IMR-90 (cell line): ENCODE measurements at regions not wholly inside any gene's neighbourhood (a gene's known extent, or its start where the extent isn't known, plus 50 kb on each side); places are given as distances from the start of the nearest gene placed in this dataset.

Experiments used
- ATAC-seq: fragments of 200-7000 bp; cut with Tn5 transposase; 2 replicates; pipeline ENCODE4 v1.9.1; 2020; ENCODE audit warnings: low read depth, mild to moderate bottlenecking, moderate library complexity
- BruUV-seq: library from RNA; stranded (reverse); fragments of 400-500 nt; replicated peaks from 2 replicates; lab custom pipeline; 2021; lab: Mats Ljungman, UMichigan
- CTCF ChIA-PET: fragments of 300-600 bp; formaldehyde crosslinking; extraction: SDS; loops from one replicate; lab custom pipeline; 2021; ENCODE audit warnings: antibody characterized with exemption; lab: Yijun Ruan, JAX
- POLR2A ChIA-PET: fragments of 300-600 bp; sonication (Branson Sonifier 250); formaldehyde crosslinking; loops from one replicate; lab custom pipeline; 2022; ENCODE audit warnings: antibody characterized with exemption; ENCODE audit not compliant: unreplicated experiment; lab: Charles Lee
- DNase-seq: peaks from one replicate; pipeline ENCODE4 v3.0.0; 2013
- H2AFZ ChIP-seq: replicated peaks from 2 replicates; pipeline ENCODE3; 2013; ENCODE audit warnings: low read length, mild to moderate bottlenecking; ENCODE audit not compliant: poor library complexity
- H2AK5ac ChIP-seq: 2 replicates; pipeline ENCODE4 v1.6.1; 2013; ENCODE audit warnings: low read depth, low read length, inconsistent platforms
- H2AK9ac ChIP-seq: replicated peaks from 2 replicates; pipeline ENCODE3; 2013; ENCODE audit warnings: mild to moderate bottlenecking, low read depth, low read length, moderate library complexity; ENCODE audit not compliant: poor library complexity
- H2BK120ac ChIP-seq: 2 replicates; pipeline ENCODE4 v1.6.1; 2013; ENCODE audit warnings: low read depth, low read length, inconsistent platforms
- H2BK15ac ChIP-seq: 3 replicates; pipeline ENCODE4 v1.6.1; 2013; ENCODE audit warnings: low read depth, low read length, inconsistent platforms
- H2BK20ac ChIP-seq: 2 replicates; pipeline ENCODE4 v1.6.1; 2013; ENCODE audit warnings: low read depth, mild to moderate bottlenecking, inconsistent platforms, low read length, moderate library complexity
- H2BK5ac ChIP-seq: 2 replicates; pipeline ENCODE4 v1.6.1; 2013; ENCODE audit warnings: mild to moderate bottlenecking, low read depth, low read length, inconsistent platforms; ENCODE audit not compliant: poor library complexity, severe bottlenecking
- H3K14ac ChIP-seq: replicated peaks from 2 replicates; pipeline ENCODE4 v1.6.1; 2013; ENCODE audit warnings: low read depth, low read length, inconsistent platforms
- H3K18ac ChIP-seq: 2 replicates; pipeline ENCODE4 v1.6.1; 2013; ENCODE audit warnings: low read depth, low read length, control low read depth
- H3K23ac ChIP-seq: 2 replicates; pipeline ENCODE4 v1.6.1; 2013; ENCODE audit warnings: low read depth, low read length, inconsistent platforms
- H3K27ac ChIP-seq: 2 replicates; pipeline ENCODE4 v1.5.1; 2013; ENCODE audit warnings: mild to moderate bottlenecking, control low read depth, low read length; ENCODE audit not compliant: insufficient read depth
- H3K27me3 ChIP-seq: 2 replicates; pipeline ENCODE4 v1.6.1; 2013; ENCODE audit warnings: low read length; ENCODE audit not compliant: control insufficient read depth, insufficient read depth
- H3K36me3 ChIP-seq: 2 replicates; pipeline ENCODE4 v1.6.1; 2013; ENCODE audit warnings: low read length, mixed read lengths; ENCODE audit not compliant: control insufficient read depth, insufficient read depth
- H3K4ac ChIP-seq: 2 replicates; pipeline ENCODE4 v1.6.1; 2013; ENCODE audit warnings: low read depth, low read length, inconsistent platforms
- H3K4me1 ChIP-seq: 2 replicates; pipeline ENCODE4 v1.6.1; 2013; ENCODE audit warnings: low read length, mixed read lengths; ENCODE audit not compliant: control insufficient read depth, insufficient read depth
- H3K4me2 ChIP-seq: 2 replicates; pipeline ENCODE4 v1.6.1; 2013; ENCODE audit warnings: low read depth, mild to moderate bottlenecking, control low read depth, low read length, moderate library complexity
- H3K4me3 ChIP-seq: 2 replicates; pipeline ENCODE4 v1.5.1; 2013; ENCODE audit warnings: low read depth, mild to moderate bottlenecking, control low read depth, low read length, moderate library complexity; ENCODE audit not compliant: insufficient read depth
- H3K56ac ChIP-seq: 2 replicates; pipeline ENCODE4 v1.6.1; 2013; ENCODE audit warnings: low read length, inconsistent platforms; ENCODE audit not compliant: insufficient read depth; ENCODE audit errors: extremely low read depth
- H3K79me1 ChIP-seq, 2 experiments: 2 replicates each; pipeline ENCODE4 v1.6.1; 2013; ENCODE audit warnings: low read length in 2 of 2, inconsistent platforms in 1 of 2, low read depth in 1 of 2
- H3K9ac ChIP-seq: 2 replicates; pipeline ENCODE4 v1.6.1; 2013; ENCODE audit warnings: low read depth, low read length, control low read depth
- H3K9me1 ChIP-seq: 2 replicates; pipeline ENCODE4 v1.6.1; 2013; ENCODE audit warnings: low read length, inconsistent platforms; ENCODE audit not compliant: insufficient read depth
- H3K9me3 ChIP-seq: 2 replicates; pipeline ENCODE4 v1.6.1; 2013; ENCODE audit warnings: low read length; ENCODE audit not compliant: control insufficient read depth, insufficient read depth
- H4K20me1 ChIP-seq: 2 replicates; pipeline ENCODE4 v1.6.1; 2013; ENCODE audit warnings: low read length, inconsistent platforms; ENCODE audit not compliant: insufficient read depth
- H4K5ac ChIP-seq: 2 replicates; pipeline ENCODE4 v1.6.1; 2013; ENCODE audit warnings: mild to moderate bottlenecking, low read depth, low read length, control low read depth
- H4K8ac ChIP-seq, 2 experiments: 2 replicates each; pipeline ENCODE4 v1.6.1; 2013; ENCODE audit warnings: low read depth in 2 of 2, low read length in 2 of 2, control low read depth in 1 of 2, inconsistent platforms in 1 of 2
- H4K91ac ChIP-seq: 2 replicates; pipeline ENCODE4 v1.6.1; 2013; ENCODE audit warnings: low read depth, low read length, inconsistent platforms; ENCODE audit not compliant: insufficient read depth
- BHLHE40 ChIP-seq: fragments of 150-350 bp; IDR thresholded peaks from 2 replicates; pipeline ENCODE4 v1.6.1; 2016; ENCODE audit warnings: mild to moderate bottlenecking, low read depth, low read length
- FOS ChIP-seq: fragments of 150-350 bp; IDR thresholded peaks from 2 replicates; pipeline ENCODE4 v1.6.1; 2016; ENCODE audit warnings: low read depth, low read length
- MAFK ChIP-seq: IDR thresholded peaks from 2 replicates; pipeline ENCODE4 v1.6.1; 2012; ENCODE audit warnings: low read depth, low read length, improper control_type of control experiment
- RFX5 ChIP-seq: IDR thresholded peaks from 2 replicates; pipeline ENCODE4 v1.8.0; 2012; ENCODE audit warnings: low read depth, mild to moderate bottlenecking, low read length, moderate library complexity
- SMC3 ChIP-seq: fragments of 150-350 bp; IDR thresholded peaks from 2 replicates; pipeline ENCODE4 v1.6.1; 2016; ENCODE audit warnings: low read depth, mild to moderate bottlenecking, antibody characterized with exemption, low read length, moderate library complexity
- WGBS, 2 experiments: methylation state at CpG; one replicate each; pipeline versions ENCODE4 v1.1.5 to v1.1.7; 2013; ENCODE audit warnings: missing lambda C conversion rate in 2 of 2; ENCODE audit not compliant: insufficient read length in 1 of 2; ENCODE audit errors: extremely low coverage in 2 of 2; 5-methylcytosine and 5-hydroxymethylcytosine counted together
- dilution Hi-C: fragments of 300-500 bp; cut with HindIII; formaldehyde crosslinking; loops from one replicate; pipeline ENCODE4 v1.14.3; 2018; ENCODE audit warnings: low sequenced_read_pairs; ENCODE audit not compliant: unreplicated experiment
- in situ Hi-C: fragments of 300-500 bp; cut with MboI; formaldehyde crosslinking; loops from 3 replicates; pipeline ENCODE4 v1.14.3; 2019; ENCODE audit warnings: low sequenced_read_pairs, inconsistent platforms, mixed read lengths
- intact Hi-C: fragments of 100-400 bp; cut with micrococcal nuclease; formaldehyde crosslinking; loops from 2 replicates; pipeline ENCODE4 v1.10.0; 2022
- TF ChIP-seq, protein P1 (sequence below): fragments of 150-350 bp; IDR thresholded peaks from 2 replicates; pipeline ENCODE4 v1.6.1; 2016; ENCODE audit warnings: low read depth, mild to moderate bottlenecking, low read length, moderate library complexity, borderline replicate concordance

DNA sequence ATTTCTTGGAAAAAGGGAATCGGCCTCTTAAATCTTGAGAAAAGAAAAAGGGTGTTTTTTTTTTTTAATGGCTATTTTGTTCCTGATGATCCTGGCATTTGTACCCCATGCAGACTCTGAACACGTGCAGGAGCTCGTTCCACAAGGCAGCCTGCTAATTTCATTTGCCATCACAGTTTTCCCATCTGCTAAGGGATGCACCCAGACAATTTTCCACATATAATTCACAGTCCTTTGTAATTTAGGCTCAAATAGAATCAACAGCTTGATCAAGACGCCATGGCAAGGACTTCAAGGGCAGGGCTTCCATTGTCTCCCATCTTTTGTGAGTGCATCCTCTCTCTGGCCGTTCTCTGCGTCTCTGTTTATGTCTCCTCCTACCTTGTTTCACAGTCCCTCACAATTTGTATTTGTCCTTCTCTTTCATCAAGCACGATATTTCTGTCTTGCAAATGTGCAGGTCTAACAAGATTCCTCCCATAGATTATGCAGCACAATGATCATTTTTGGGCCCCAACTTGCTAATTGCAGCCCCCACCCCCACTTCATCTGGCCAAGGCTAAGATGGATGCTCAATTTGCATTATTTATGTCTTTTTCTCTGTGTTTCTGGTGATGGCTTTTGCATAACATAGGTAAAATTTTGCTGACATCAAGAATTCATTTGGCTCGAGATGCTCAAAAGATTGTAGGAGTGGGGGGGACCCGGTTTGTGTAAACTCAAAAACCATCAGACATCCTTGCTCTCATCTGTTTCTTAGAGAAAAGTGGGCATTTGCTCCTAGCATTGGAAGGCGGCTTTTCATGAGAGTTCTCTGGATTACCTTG is 356.0 kb upstream of the NPVF start:
- POLR2A ChIA-PET: no interaction called here
- Histone ChIP-seq H3K4me1 (no peaks in the 10 kb centered on the region), H3K4me2 (no peak overlapping the region), H3K27ac (no peak overlapping the region), H3K36me3 (no peaks in the 10 kb centered on the region), H3K23ac (no peak overlapping the region), H3K9ac (no peak overlapping the region), H4K5ac (no peak overlapping the region), H3K27me3 (no peaks in the 10 kb centered on the region), H4K20me1 (no peaks in the 10 kb centered on the region), H2BK20ac (no peak overlapping the region), H3K4me3 (no peak overlapping the region), H2BK15ac (no peak overlapping the region), H2AK9ac (no peak overlapping the region), H3K56ac (no peak overlapping the region), H2BK5ac (no peak overlapping the region), H3K4ac (no peak overlapping the region), H3K14ac (no peak overlapping the region), H3K9me3 (no peaks in the 10 kb centered on the region), H4K8ac (no peak overlapping the region), H2AFZ (no peak overlapping the region), H3K18ac (no peak overlapping the region), H3K9me1 (no peaks in the 10 kb centered on the region), H3K79me1 (no peaks in the 10 kb centered on the region), H4K91ac (no peak overlapping the region), H2BK120ac (no peak overlapping the region), H2AK5ac (no peak overlapping the region)
- no peak for TF ChIP-seq SMC3
- TF ChIP-seq RFX5: no peak
- TF ChIP-seq BHLHE40: no peak
- TF ChIP-seq, protein P1, sequence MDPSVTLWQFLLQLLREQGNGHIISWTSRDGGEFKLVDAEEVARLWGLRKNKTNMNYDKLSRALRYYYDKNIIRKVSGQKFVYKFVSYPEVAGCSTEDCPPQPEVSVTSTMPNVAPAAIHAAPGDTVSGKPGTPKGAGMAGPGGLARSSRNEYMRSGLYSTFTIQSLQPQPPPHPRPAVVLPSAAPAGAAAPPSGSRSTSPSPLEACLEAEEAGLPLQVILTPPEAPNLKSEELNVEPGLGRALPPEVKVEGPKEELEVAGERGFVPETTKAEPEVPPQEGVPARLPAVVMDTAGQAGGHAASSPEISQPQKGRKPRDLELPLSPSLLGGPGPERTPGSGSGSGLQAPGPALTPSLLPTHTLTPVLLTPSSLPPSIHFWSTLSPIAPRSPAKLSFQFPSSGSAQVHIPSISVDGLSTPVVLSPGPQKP: no peak
- TF ChIP-seq FOS: no peak
- 0 out of 2 replicates have a peak, but pooled peaks have one; percentile 21 for TF ChIP-seq MAFK
- dilution Hi-C loops (no loop called here), in situ Hi-C loops (no loop called here), intact Hi-C loops (no loop called here)
- DNase-seq: no peak
- no TSS peak for BruUV-seq
- CTCF ChIA-PET: no interaction called here
- ATAC-seq: no peak
- WGBS, 2 experiments: 47% methylated on average over 3 of the region's 10 CpGs; no CpG with 5 or more reads in 1 of the 2 experiments
